Activated CD8-positive, alpha-beta memory T cell treated with anti-CD3 and anti-CD28 coated beads, Interleukin-2, amount 10 ng/mL, durations not matched to agents 7 days and 5 days (primary cell): ENCODE measurements at regions not wholly inside any gene's neighbourhood (a gene's known extent, or its start where the extent isn't known, plus 50 kb on each side); places are given as distances from the start of the nearest gene placed in this dataset.

Experiments
- ATAC-seq: fragments of 150-1000 bp; cut with Tn5 transposase; one replicate; pipeline ENCODE4 v1.10.0; 2021; ENCODE audit warnings: moderate library complexity
- CTCF ChIA-PET: fragments of 350-600 bp; sonication (Branson Sonifier 250); formaldehyde crosslinking; loops from one replicate; lab custom pipeline; 2021; ENCODE audit warnings: antibody characterized with exemption; lab: Charles Lee
- DNase-seq: peaks from one replicate; pipeline ENCODE4 v3.0.0-alpha.2; 2020
- H3K27ac Mint-ChIP-seq: one replicate; pipeline ENCODE4 v1.8.0; 2021; ENCODE audit warnings: mild to moderate bottlenecking, mixed read lengths
- H3K27me3 Mint-ChIP-seq: one replicate; pipeline ENCODE4 v1.8.0; 2021; ENCODE audit warnings: mixed read lengths
- H3K36me3 Mint-ChIP-seq: one replicate; pipeline ENCODE4 v1.8.0; 2021; ENCODE audit warnings: mild to moderate bottlenecking, mixed read lengths
- H3K4me1 Mint-ChIP-seq: one replicate; pipeline ENCODE4 v1.8.0; 2021; ENCODE audit warnings: mixed read lengths
- H3K4me3 Mint-ChIP-seq: one replicate; pipeline ENCODE4 v1.8.0; 2021; ENCODE audit warnings: mild to moderate bottlenecking, moderate library complexity, mixed read lengths
- H3K9me3 Mint-ChIP-seq: one replicate; pipeline ENCODE4 v1.8.0; 2022; ENCODE audit warnings: low read depth, mixed read lengths

DNA sequence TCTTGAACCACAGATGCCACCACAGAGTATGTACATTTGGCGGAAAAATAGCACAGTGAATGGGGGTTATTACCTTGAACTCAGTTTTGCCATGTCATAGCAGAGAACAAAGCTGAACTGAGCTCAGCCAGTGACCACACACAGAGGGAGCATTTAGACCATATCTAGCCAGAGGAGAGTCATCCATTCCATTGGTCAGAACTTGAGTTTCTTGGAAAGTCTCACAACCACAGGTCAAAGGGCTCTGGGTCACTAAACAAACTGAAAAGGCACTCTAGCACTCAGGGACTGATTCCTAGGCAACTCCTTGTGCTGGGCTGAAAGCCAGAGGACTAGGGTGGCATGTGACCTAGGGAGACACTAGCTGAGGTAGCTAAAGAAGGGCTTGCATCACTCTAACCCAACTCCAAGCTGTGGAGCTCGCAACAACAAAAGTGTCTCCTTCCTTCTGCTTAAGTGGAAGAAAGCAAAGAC, 239.7 kb upstream of the SEMA3D start:
- Mint-ChIP-seq H3K4me3 (no peak overlapping the region), H3K36me3 (no peaks in the 10 kb centered on the region), H3K4me1 (no peaks in the 10 kb centered on the region), H3K9me3 (peaks cover 7% of the 10 kb centered on the region), H3K27ac (no peak overlapping the region), H3K27me3 (no peaks in the 10 kb centered on the region)
- ATAC-seq (no peak), DNase-seq (no peak)
- CTCF ChIA-PET = no interaction called here

DNA sequence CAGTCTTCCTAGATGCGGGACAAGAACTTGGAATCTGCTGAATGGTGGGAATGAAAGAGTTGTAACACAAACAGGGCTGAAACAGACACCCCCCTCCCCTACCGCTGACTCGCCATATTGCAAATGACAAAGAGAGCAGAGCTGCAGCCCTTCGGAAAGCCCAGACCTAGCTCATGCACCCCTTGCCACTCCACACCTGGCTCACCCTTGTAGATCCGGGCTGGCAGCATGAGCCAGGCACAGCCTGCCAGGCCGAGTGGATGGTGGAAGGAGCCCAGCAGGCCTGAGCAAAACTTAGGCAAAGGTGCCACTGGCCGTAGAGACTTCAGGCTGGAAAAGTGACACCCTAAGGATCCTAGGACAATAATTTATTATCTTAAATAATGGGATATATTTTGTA, 237.4 kb upstream of the SEMA3D start:
- DNase-seq (no peak), ATAC-seq (no peak)
- CTCF ChIA-PET = no interaction called here
- no peak overlapping the region for H3K27ac Mint-ChIP-seq
- no peak overlapping the region for H3K4me3 Mint-ChIP-seq
- no peaks in the 10 kb centered on the region for H3K27me3 Mint-ChIP-seq
- H3K9me3 Mint-ChIP-seq = peaks cover 2% of the 10 kb centered on the region
- no peaks in the 10 kb centered on the region for H3K4me1 Mint-ChIP-seq
- no peaks in the 10 kb centered on the region for H3K36me3 Mint-ChIP-seq

DNA sequence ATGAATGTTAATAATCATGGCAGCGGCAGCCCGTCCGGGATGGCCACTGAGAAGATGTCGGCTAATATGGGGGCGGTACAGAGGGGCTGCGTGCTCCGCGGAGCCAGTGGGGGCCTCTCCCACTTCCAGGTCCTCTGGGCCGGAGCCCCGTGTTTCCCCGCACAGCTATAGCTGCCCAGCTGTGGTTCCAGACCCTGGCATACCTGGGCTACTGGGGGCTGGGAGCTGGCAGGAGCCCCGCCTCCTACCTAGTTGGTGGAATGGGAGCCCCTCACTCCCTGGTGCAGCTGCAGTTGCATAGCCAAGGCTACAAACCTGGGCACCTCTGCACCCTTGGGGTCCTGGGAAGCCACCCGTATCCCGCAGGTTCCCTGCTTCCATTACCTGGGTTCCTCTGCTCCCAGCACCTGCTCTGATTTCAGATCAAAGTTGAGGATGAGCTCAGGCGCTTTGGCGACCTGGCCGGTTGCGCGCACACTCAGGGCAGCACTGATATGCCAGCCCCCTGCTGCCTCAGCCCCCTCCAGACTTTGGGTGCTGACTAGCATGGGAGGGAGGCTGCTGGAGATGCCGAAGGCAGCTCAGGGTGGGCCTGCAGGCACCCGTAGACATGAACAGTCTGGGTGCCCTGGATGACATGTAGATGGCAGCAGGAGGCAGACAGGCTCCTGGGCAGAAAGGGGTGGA, 236.5 kb upstream of the SEMA3D start:
- no peak for ATAC-seq
- CTCF ChIA-PET = no interaction called here
- Mint-ChIP-seq H3K27me3 (no peaks in the 10 kb centered on the region), H3K4me3 (no peak overlapping the region), H3K4me1 (no peaks in the 10 kb centered on the region), H3K27ac (no peak overlapping the region), H3K9me3 (peaks cover 2% of the 10 kb centered on the region), H3K36me3 (no peaks in the 10 kb centered on the region)
- no peak for DNase-seq

DNA sequence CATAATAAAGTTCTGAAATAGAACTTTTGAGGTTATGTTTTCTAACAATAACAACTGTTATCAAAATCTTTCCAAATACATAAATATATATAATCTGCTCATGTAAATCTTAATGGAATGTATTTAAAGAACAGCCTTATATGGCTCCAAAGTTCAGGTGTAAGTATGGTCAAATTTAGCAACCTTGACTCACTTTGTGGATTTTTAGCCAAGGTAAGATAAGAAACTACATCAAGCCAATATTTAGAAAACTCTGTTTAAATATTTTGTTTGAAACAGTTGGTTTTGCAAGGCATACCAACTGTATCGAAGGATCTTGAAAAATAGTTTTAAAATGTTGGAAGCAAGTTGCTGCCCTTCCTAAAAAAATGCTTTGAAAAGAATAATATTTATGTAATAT, 228.9 kb upstream of the SEMA3D start:
- CTCF ChIA-PET = no interaction called here
- Mint-ChIP-seq H3K27me3 (no peaks in the 10 kb centered on the region), H3K4me1 (no peaks in the 10 kb centered on the region), H3K9me3 (peaks cover 2% of the 10 kb centered on the region), H3K27ac (no peak overlapping the region), H3K4me3 (no peak overlapping the region), H3K36me3 (no peaks in the 10 kb centered on the region)
- no peak for DNase-seq
- ATAC-seq = no peak

- H3K9me3 Mint-ChIP-seq = peaks cover 2% of the 10 kb centered on the region
- DNase-seq (no peak), ATAC-seq (no peak)
- no peak overlapping the region for H3K27ac Mint-ChIP-seq
- CTCF ChIA-PET = no interaction called here
- no peaks in the 10 kb centered on the region for H3K27me3 Mint-ChIP-seq
- no peaks in the 10 kb centered on the region for H3K4me1 Mint-ChIP-seq
- H3K4me3 Mint-ChIP-seq = no peak overlapping the region
- H3K36me3 Mint-ChIP-seq = no peaks in the 10 kb centered on the region
These were observed 226.9 kb upstream of the SEMA3D start for GRCh38 chr7:85413718-85414117.

- H3K36me3 Mint-ChIP-seq = no peaks in the 10 kb centered on the region
- H3K9me3 Mint-ChIP-seq = peaks cover 4% of the 10 kb centered on the region
- H3K27ac Mint-ChIP-seq = no peak overlapping the region
- no peaks in the 10 kb centered on the region for H3K27me3 Mint-ChIP-seq
- CTCF ChIA-PET = no interaction called here
- DNase-seq (no peak), ATAC-seq (no peak)
- no peaks in the 10 kb centered on the region for H3K4me1 Mint-ChIP-seq
- H3K4me3 Mint-ChIP-seq = no peak overlapping the region
These were observed 226.1 kb upstream of the SEMA3D start for GRCh38 chr7:85412912-85413311.

DNA sequence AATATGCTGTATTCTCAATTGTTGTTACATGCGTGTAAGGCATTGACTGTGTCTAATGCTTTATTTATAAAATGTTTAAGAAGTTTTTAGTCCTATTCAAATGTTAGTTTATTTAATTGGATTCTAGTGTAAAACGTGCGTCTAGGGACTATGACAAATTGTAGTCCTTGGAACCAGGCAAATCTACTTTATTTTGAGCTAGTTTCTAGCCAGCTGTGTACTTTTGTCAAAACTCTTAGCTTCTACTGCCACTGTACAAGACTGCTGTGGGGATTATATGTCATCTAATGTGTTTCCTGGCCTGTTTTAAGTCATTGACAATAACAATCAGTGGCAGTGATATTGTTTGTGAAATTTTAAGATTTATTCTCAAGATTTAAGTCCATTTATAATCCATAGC, 220.5 kb upstream of the SEMA3D start:
- H3K4me1 Mint-ChIP-seq = no peaks in the 10 kb centered on the region
- peaks cover 2% of the 10 kb centered on the region for H3K9me3 Mint-ChIP-seq
- no peak overlapping the region for H3K4me3 Mint-ChIP-seq
- DNase-seq = no peak
- H3K36me3 Mint-ChIP-seq = no peaks in the 10 kb centered on the region
- H3K27me3 Mint-ChIP-seq = no peaks in the 10 kb centered on the region
- CTCF ChIA-PET = no interaction called here
- H3K27ac Mint-ChIP-seq = no peak overlapping the region
- ATAC-seq = no peak

- no peak overlapping the region for H3K4me3 Mint-ChIP-seq
- ATAC-seq (no peak), DNase-seq (no peak)
- no peaks in the 10 kb centered on the region for H3K27me3 Mint-ChIP-seq
- no peaks in the 10 kb centered on the region for H3K4me1 Mint-ChIP-seq
- no peaks in the 10 kb centered on the region for H3K36me3 Mint-ChIP-seq
- H3K27ac Mint-ChIP-seq = no peak overlapping the region
- CTCF ChIA-PET = no interaction called here
- peaks cover 7% of the 10 kb centered on the region for H3K9me3 Mint-ChIP-seq
These were observed 218.4 kb upstream of the SEMA3D start for GRCh38 chr7:85405016-85405902.

DNA sequence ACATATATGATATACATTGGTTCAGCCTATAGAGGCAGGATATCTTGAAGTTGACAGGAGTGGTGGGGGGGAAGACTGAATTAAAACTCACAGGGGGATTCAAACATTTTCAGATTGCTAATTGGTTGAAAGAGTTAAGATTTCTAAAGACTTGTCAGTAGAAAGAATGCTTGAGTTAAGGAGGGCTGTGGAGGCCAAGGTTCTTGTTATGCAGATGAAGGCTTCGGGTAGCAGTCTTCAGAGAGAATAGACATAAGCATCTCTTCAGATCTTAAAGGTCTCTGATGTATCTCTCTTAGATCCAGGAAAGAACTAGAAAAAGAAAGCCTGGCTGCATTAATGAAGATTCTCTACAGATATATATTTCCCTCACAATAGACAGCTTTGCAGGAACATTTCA, 209.8 kb upstream of the SEMA3D start:
- Mint-ChIP-seq H3K27ac (no peak overlapping the region), H3K36me3 (no peaks in the 10 kb centered on the region)
- CTCF ChIA-PET = no interaction called here

DNA sequence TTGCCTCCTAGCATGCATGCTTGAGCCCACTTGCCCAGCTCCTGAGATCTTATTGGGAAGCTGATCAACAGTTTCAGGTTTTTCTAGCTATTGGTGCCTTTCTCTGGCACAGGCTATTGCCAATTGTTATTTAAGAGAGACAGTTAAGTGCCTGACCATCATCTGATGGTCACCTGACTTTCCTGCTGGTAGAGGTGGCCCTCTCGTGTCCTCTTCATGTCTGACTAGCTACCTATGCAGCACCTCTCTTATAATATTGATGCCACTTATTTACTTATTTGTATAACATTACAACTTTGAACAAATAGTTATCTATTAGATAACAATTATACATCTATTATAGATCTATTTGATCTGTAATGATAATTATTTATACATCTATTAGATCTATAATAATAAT, 205.9 kb upstream of the SEMA3D start:
- H3K36me3 Mint-ChIP-seq = no peaks in the 10 kb centered on the region
- H3K27me3 Mint-ChIP-seq = no peaks in the 10 kb centered on the region
- H3K4me3 Mint-ChIP-seq = no peak overlapping the region
- DNase-seq (no peak), ATAC-seq (no peak)
- H3K9me3 Mint-ChIP-seq = peaks cover 2% of the 10 kb centered on the region
- CTCF ChIA-PET = no interaction called here
- no peaks in the 10 kb centered on the region for H3K4me1 Mint-ChIP-seq
- H3K27ac Mint-ChIP-seq = no peak overlapping the region

More for the DNA sequence above, 209.8 kb upstream of the SEMA3D start:
- Mint-ChIP-seq H3K4me1 (no peaks in the 10 kb centered on the region), H3K9me3 (peaks cover 6% of the 10 kb centered on the region), H3K27me3 (no peaks in the 10 kb centered on the region), H3K4me3 (no peak overlapping the region)
- ATAC-seq (no peak), DNase-seq (no peak)

DNA sequence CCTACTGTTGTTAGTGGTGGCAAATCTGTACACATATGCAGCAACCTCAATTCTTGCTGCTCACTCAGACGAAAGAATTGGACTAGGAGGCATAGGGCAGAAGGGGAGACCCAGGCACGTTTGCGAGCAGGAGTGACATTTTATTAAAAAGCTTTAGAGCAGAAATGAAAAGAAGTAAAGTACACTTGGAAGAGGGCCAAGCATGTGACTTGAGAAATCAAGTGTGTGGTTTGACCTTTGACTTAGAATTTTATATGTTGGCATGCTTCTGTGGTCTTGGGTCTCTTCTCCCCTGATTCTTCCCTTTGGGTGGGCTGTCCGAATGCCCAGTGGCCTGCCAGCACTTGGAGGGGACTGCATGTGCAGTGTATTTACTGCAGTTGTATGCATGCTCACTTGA, 205.5 kb upstream of the SEMA3D start:
- Mint-ChIP-seq H3K4me3 (no peak overlapping the region), H3K36me3 (no peaks in the 10 kb centered on the region), H3K9me3 (peaks cover 2% of the 10 kb centered on the region), H3K27me3 (no peaks in the 10 kb centered on the region), H3K4me1 (no peaks in the 10 kb centered on the region), H3K27ac (no peak overlapping the region)
- no peak for DNase-seq
- ATAC-seq = no peak
- CTCF ChIA-PET = no interaction called here

- no peak overlapping the region for H3K27ac Mint-ChIP-seq
- H3K9me3 Mint-ChIP-seq = peaks cover 3% of the 10 kb centered on the region
- H3K4me3 Mint-ChIP-seq = no peak overlapping the region
- ATAC-seq (no peak), DNase-seq (no peak)
- H3K4me1 Mint-ChIP-seq = no peaks in the 10 kb centered on the region
- no peaks in the 10 kb centered on the region for H3K27me3 Mint-ChIP-seq
- no peaks in the 10 kb centered on the region for H3K36me3 Mint-ChIP-seq
- CTCF ChIA-PET = no interaction called here
These were observed 199.6 kb upstream of the SEMA3D start for GRCh38 chr7:85386460-85386859.

DNA sequence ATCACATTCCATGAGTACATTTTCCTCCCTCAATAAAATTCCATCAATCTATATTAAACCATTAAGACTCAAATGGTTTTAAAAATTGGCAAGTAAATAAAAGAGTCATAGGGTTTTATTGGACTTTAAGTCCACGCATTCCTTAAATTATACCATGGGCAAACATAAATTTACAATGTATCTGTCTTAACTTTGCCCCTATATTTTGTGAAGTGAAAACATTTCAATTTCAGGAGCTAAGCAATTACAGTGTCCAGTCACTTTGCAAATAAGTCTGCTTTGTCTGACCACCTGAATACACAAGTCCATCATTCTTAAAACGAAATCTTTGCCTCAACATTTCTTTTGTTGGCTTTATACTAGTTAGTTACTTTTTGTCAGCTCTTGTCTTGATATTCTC, 197.5 kb upstream of the SEMA3D start:
- H3K27ac Mint-ChIP-seq = no peak overlapping the region
- H3K4me1 Mint-ChIP-seq = no peaks in the 10 kb centered on the region
- no peak overlapping the region for H3K4me3 Mint-ChIP-seq
- ATAC-seq = no peak
- no peaks in the 10 kb centered on the region for H3K27me3 Mint-ChIP-seq
- CTCF ChIA-PET = no interaction called here
- no peak for DNase-seq
- H3K9me3 Mint-ChIP-seq = peaks cover 3% of the 10 kb centered on the region
- no peaks in the 10 kb centered on the region for H3K36me3 Mint-ChIP-seq

DNA sequence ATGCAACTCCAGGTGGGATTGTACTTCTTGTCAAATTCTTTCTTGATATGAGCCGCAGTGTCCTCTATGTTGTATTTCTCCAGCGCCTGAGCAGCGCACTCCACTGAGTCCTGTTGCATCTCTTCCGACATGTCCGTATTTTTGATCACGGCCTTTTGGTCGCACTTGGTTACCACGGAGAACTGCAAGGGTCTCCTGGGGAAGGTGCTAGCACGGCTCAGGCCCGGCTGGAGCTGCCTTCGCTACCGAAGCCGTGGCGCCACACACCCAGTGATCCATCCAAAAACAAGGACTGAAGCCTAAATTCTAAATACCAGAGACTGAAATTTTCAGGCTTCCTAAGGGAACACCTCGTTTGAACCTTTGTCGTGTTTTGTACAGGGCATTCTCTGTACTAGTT, 194.4 kb upstream of the SEMA3D start:
- Mint-ChIP-seq H3K4me3 (no peak overlapping the region), H3K27me3 (no peaks in the 10 kb centered on the region)

More for the DNA sequence above, 194.4 kb upstream of the SEMA3D start:
- DNase-seq (no peak), ATAC-seq (no peak)
- H3K4me1 Mint-ChIP-seq = no peaks in the 10 kb centered on the region
- CTCF ChIA-PET = no interaction called here
- H3K36me3 Mint-ChIP-seq = no peaks in the 10 kb centered on the region
- H3K27ac Mint-ChIP-seq = no peak overlapping the region
- H3K9me3 Mint-ChIP-seq = peaks cover 5% of the 10 kb centered on the region
